ENCODE measurements at regions not wholly inside any gene's neighbourhood (a gene's known extent, or its start where the extent isn't known, plus 50 kb on each side); places are given as distances from the start of the nearest gene placed in this dataset.

DNA sequence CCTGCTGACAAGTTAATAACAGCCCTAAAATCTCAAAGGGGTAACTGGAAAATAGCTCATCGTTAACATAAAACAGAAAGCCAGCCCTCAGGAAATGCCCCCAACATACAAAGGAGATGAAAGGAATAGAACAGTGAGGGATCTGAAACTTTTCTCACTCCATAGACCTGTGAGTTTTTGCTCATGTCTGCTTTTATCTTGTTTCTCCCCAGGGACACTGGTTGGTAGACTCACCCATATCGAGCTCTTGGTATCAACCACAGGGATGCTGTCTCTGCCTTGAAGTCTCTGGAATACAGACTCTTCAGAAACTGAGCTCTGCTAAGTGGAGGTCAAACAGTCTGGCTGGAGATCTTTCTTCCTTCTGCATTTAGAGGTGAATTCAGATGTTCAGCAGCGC lies 77.4 kb upstream of the CAMK1G start:
- DNase-seq = no peak

DNA sequence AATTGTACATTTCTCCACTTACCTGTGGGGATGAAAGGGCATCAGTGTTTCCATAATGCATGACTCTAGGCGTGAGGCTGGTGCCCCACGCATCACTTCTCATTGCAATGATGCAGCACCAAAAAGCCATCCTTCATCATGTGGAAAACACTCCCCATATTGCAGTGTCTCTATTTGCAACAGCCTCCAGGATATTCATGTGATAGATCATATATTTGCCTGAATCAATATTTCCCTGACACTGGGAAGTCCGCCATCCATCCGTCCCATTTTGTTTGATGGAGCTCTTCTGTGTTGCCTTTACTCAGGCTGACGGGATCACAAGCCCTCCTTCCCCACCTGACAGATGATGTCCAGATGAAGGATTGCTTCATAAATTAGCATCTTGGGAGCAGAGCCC lies 74.5 kb upstream of the CAMK1G start:
- DNase-seq = no peak

DNA sequence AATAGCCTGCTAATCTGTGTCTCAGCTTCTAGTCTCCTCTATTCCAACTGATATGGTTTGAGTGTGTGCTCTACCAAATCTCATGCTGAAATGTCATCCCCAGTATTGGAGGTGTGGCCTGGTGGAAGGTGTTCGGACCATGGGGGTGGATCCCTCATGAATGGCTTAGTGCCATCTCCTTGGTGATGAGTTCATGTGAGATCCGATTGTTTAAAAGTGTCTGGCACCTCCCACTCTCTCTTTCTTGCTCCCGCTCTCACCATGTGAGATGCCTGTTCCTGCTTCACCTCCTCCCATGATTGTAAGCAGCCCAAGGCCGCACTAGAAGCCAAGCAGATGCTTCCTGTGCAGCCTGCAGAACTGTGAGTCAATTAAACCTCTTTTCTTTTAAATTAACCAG lies 73.5 kb upstream of the CAMK1G start:
- DNase-seq = no peak

DNA sequence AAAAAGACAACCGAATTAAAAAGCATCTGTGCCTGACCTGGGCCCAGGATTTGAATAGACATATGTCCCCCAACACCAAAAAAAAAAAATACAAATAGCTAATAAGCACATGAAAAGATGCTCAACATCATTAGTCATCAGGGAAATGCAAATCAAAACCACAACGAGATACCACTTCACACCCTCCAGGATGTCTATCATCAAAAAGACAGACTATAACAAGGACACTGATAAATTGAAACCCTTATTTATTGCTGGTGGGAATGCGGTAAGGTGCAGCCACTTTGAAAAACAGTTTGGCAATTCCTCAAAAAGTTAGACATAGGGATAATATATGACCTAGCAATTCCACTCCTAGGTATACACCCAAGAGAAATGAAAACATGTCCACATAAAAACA lies 72.3 kb upstream of the CAMK1G start:
- DNase-seq = no peak

DNA sequence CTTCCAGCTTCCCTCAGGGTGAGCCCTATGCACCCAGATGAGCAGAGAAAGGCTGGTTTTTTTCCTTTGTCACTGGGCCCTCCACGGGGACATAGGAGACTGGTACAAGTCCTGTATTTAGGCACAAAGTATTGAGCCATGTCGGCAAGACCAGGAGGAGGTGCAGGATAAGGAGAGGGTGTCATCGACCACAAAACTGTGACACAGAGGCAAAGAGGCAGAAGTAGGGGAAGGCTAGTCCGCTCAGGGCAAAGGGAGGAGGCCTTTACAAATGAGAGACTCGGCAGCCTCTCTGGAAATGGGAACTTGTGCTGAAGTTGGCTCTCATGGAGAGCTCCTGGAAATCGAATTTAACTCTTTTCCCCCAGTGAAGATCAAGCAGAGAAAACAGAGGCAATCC lies 70.7 kb upstream of the CAMK1G start:
- DNase-seq = peak; percentile 18

DNA sequence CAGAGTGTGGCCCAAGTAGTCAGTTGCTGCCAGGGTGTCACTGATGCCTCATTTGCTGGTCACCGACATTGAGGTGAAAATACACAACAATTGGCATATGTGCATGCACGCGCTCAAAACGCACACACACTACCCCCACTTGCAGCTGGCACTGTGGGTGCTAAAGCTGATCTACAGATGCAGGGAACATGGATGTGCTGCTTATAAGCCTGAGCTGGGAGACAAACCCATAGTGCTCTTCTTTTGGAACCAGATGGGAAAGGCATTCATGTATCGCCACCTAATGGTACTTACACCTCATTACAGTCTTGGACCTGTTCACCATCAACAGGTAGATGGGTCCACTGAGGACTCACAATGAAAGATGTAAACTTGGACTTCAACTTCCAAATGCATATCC lies 70.3 kb upstream of the CAMK1G start:
- DNase-seq = peak; percentile 24

DNA sequence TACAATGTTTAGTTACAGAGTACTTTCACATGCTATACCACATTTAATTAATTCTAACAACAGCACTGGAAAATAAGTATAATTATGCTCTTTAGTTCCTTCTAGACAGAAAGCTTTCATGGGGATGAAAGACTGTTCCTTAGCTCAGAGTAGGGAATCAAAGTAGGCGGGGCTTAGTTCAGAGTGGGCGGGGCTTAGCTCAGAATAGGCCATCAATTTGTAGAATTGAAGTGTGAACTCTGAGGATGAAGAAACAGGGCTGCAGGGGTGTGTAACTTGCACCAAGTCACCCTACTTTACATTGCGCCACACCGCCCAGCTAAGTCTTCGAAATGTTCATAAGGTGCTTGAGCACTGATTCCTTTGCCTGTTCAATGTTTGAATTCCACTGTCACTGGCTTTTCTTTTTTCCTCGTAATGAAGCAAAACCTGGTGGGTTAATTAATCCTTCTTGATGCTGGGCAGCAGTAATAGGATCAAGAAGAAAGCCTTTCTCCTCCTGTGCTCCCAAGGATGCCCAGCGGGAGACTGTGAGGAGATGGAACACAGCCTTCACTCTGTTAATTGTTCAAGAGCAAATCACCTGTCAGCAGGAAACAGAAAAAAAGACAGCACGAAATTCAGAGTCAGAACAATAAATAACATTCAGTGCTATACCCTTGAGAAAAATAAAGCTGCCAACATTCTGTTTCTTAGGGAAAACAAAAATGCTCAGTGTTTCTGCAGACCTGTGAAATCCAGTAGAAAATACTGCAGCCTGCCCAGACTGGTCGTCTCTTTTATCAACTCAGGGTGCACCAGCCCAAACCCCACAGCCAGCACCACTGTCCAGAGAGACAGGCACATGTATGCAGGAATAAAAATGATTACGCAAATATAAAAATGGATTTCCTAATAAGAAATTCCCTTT lies 66.5 kb upstream of the CAMK1G start:
- DNase-seq = no peak

DNA sequence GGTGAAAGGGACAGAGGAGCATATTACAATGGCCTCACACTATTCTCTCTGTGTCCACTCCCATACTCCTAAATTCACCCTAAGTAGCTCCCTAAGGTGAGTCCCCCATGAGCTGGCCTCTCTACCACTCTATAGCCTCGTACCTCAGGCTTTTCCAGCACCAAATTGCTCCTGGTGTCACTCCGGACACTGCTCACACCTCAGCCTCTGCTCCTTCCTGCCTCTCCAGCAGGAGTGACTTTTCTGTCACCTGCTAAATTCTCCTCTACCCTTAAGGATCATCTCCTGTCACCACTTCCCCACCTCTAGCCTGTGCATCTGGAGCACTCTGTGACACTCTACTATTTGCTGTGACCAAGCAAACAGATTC lies 65.8 kb upstream of the CAMK1G start:
- no peak for DNase-seq

DNA sequence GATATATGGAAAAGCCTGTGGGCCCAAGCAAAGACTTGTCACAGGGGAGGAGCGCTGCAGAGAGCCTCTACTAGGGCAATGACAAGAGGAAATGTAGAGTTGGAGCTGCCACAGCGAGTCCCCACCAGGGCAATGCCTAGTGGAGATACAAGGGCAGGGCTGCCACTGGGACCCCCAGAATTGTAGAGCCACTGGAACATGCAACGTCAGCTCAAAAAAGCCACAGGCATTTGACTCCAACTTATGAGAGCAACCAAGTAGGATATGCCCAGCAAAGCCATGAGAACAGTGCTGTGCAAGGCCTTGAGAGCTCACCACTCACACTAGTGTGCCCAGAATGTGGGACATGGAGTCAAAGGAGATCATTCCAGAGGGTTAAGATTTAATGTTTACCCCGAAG lies 63.7 kb upstream of the CAMK1G start:
- no peak for DNase-seq

DNA sequence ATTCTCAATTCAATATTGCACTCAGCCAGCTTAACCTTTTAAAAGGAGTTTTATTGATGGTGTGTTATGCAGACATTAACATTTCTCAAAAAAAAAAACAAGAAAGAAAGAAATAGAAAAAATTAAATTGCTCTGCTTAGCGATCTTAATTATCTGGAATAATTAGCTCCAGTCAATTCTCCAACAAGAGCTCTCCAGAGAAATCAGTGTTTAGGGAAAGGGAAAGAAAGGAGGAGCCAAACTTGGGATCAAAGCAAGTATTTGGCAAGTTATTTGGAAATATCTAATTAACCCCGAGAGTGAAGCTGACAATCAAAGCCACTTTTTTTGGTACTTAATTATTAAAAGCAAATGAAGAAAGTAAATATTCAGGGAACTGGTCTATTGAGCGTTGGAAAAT lies 60.7 kb upstream of the CAMK1G start:
- no peak for DNase-seq

DNA sequence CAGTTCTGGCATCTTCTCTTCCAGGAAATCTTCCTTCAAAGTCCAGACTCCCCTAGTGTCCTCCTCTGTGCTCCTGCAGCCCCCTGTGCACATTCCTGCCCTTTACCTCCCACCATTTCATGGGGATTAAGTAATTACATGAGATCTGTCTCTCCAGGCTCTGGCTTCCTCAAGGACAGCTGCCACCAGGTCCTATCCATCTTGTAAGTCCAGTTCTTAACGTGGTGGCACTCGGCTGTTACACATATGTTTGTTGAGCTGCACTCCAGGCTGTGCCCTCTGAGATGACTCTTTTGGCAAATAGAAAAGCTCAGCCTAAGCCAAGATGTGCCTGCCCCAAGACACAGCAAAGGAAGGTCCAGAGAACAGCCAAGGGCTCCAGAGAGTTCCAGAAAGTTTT lies 57.4 kb upstream of the CAMK1G start:
- no peak for DNase-seq

DNA sequence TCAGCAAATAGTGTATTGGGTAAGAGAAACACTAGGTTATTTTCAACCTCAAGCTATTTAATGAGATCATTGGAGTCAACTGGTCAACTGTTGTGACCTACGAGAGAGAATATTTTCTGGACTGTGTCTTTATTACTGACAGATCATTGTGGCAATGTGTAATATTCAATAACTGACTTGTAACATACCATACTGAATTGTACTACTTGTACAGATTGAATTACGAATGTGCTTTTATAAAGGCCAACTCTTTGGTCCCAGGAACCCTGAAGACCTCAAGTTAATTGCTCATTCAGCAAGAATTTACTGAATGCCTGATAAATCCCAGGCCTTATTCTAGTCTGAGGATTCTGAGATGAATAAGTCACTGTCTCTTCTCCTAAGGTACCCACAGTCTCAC lies 56.1 kb upstream of the CAMK1G start:
- DNase-seq = no peak

DNA sequence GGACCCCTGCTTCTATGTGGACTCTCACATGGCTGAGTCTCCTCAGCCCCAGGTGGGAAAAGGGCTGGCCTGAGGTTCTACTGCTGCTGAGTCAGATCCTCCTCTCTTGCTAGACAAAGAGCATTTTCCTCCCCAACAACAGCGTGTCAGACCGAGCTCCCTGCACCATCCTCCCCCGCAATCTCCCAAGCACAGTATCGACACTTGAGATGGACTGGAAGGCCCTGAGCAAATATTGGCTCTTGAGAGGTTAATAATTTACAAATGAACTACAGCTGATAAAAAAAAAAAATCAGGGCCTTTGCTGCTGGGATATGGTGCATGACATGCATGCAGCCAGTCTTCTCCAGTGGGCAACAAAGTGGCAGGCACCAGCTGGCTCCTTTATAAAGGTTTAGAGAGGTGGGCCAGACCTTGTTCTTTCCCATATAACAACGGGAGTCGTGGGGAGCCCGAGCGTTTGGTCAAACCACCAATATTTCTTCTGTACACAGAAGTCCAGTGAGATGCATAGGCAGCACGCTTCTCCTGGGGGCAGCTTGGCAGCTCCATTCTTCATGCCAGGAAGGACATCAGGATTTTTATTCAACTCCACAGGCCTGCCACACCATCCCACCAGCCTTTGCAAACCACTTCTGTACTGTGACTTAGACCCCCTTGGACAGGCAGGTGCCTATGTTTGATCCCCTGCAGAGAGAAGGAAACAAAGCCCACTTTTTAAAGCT lies 55.4 kb upstream of the CAMK1G start:
- no peak for DNase-seq

DNA sequence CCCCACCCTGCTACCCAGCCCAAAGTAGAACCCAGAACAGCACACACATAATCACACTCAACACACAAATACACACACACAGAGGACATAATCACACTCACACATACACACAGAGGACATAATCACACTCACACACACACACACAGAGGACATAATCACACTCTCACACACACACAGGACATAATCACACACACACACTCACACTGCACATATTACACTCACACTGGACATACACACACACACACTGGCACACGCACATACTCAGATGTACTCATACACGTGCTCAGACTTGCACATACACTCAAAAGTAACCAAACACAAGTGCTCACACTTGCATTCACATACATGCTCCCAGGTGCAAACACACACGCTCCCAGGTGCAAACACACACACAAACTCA lies 54.3 kb upstream of the CAMK1G start:
- DNase-seq = no peak

DNA sequence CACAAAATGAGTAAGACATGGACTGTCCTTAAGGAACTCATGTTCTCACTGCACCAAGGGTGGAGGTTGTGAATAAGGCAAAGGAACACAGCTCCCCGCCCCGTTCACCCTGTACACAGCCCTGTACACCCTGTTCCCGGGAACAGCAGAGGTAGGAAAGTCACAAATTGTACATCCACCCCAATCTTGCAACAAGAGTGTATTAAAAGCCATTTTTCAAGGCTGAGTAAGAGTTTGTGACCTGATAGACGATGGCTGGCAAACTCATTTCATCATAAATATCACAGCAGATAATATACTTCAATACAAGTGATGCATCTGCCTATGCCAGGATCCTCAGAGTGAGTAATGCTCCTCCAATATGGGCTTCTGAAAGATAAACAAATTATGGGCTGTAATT lies 52.5 kb upstream of the CAMK1G start:
- no peak for DNase-seq

DNA sequence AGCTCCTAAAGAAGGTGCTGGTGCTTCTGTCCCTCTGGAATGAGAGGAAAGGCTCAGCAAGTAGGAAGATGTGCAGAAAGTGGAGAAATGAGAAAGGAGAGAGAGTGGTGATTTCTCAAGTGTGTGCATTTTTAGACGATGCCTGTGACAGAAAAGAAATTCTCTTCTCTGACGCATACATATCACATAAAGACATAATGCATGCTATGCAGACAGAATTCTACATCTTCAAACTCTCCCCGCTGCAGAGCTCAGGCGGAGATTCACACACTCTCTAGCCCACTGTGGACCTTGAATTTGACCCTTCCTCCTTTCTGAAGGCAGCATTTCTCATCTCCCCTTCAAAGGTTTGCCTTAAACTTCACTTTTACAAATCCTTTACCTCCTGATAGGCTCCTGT lies 52.0 kb upstream of the CAMK1G start:
- no peak for DNase-seq

Measured in MV-4-11 (cell line).